H9 (cell line): ENCODE measurements at regions not wholly inside any gene's neighbourhood (a gene's known extent, or its start where the extent isn't known, plus 50 kb on each side); places are given as distances from the start of the nearest gene placed in this dataset.

Experiments
- DNase-seq: peaks from one replicate; pipeline ENCODE4 v3.0.0-alpha.2; 2017
- H2AFZ ChIP-seq: one replicate; pipeline ENCODE4 v1.6.1; 2013; ENCODE audit warnings: mild to moderate bottlenecking, low read length, control low read depth, moderate library complexity
- H2AK5ac ChIP-seq: 2 replicates; pipeline ENCODE4 v1.6.1; 2013; ENCODE audit warnings: low read length, control low read depth, mixed read lengths; ENCODE audit not compliant: insufficient read length
- H2BK120ac ChIP-seq: one replicate; pipeline ENCODE4 v1.6.1; 2013; ENCODE audit warnings: low read depth, mild to moderate bottlenecking, low read length, control low read depth, inconsistent platforms; ENCODE audit not compliant: poor library complexity, severe bottlenecking
- H2BK12ac ChIP-seq: 2 replicates; pipeline ENCODE4 v1.6.1; 2013; ENCODE audit warnings: low read length, control low read depth, mixed read lengths, low read depth; ENCODE audit not compliant: insufficient read length
- H2BK15ac ChIP-seq: 2 replicates; pipeline ENCODE4 v1.6.1; 2013; ENCODE audit warnings: low read depth, low read length, control low read depth
- H2BK20ac ChIP-seq: one replicate; pipeline ENCODE4 v1.6.1; 2013; ENCODE audit warnings: low read depth, mild to moderate bottlenecking, low read length, control low read depth, inconsistent platforms; ENCODE audit not compliant: poor library complexity, severe bottlenecking
- H2BK5ac ChIP-seq: 2 replicates; pipeline ENCODE4 v1.6.1; 2013; ENCODE audit warnings: low read length, control low read depth, mixed read lengths; ENCODE audit not compliant: insufficient read length
- H3K14ac ChIP-seq: 2 replicates; pipeline ENCODE4 v1.6.1; 2013; ENCODE audit warnings: low read length, control low read depth; ENCODE audit not compliant: insufficient read depth
- H3K18ac ChIP-seq: 2 replicates; pipeline ENCODE4 v1.6.1; 2013; ENCODE audit warnings: low read depth, mild to moderate bottlenecking, mixed read lengths, low read length, control low read depth; ENCODE audit not compliant: insufficient read length
- H3K23ac ChIP-seq: 2 replicates; pipeline ENCODE4 v1.6.1; 2013; ENCODE audit warnings: low read length, control low read depth, mixed read lengths, low read depth; ENCODE audit not compliant: insufficient read length
- H3K23me2 ChIP-seq: 2 replicates; pipeline ENCODE4 v1.6.1; 2013; ENCODE audit warnings: low read depth, mild to moderate bottlenecking, mixed read lengths, low read length, control low read depth; ENCODE audit not compliant: insufficient read length, poor library complexity, severe bottlenecking
- H3K27ac ChIP-seq: 2 replicates; pipeline ENCODE4 v1.5.1; 2013; ENCODE audit warnings: low read length, control low read depth, mixed read lengths, low read depth; ENCODE audit not compliant: insufficient read length
- H3K27me3 ChIP-seq: 2 replicates; pipeline ENCODE4 v1.6.1; 2013; ENCODE audit warnings: low read length, control low read depth, inconsistent platforms; ENCODE audit not compliant: insufficient read depth
- H3K4ac ChIP-seq: 2 replicates; pipeline ENCODE4 v1.6.1; 2013; ENCODE audit warnings: low read depth, mild to moderate bottlenecking, control low read depth, inconsistent platforms, low read length, moderate library complexity
- H3K4me1 ChIP-seq: 2 replicates; pipeline ENCODE4 v1.6.1; 2013; ENCODE audit warnings: low read length, control low read depth, inconsistent platforms; ENCODE audit not compliant: insufficient read depth
- H3K4me2 ChIP-seq: 2 replicates; pipeline ENCODE4 v1.6.1; 2013; ENCODE audit warnings: low read length, control low read depth, mixed read lengths; ENCODE audit not compliant: insufficient read length, insufficient read depth
- H3K56ac ChIP-seq: 2 replicates; pipeline ENCODE4 v1.6.1; 2013; ENCODE audit warnings: low read depth, mild to moderate bottlenecking, mixed read lengths, low read length, control low read depth; ENCODE audit not compliant: insufficient read length
- H3K79me1 ChIP-seq: 2 replicates; pipeline ENCODE4 v1.6.1; 2013; ENCODE audit warnings: low read depth, mild to moderate bottlenecking, moderate library complexity, low read length, control low read depth, inconsistent platforms; ENCODE audit not compliant: insufficient read depth, poor library complexity, severe bottlenecking
- H3K79me2 ChIP-seq: 2 replicates; pipeline ENCODE4 v1.6.1; 2013; ENCODE audit warnings: low read length, control low read depth, inconsistent platforms; ENCODE audit not compliant: insufficient read depth
- H3K9ac ChIP-seq: 2 replicates; pipeline ENCODE4 v1.6.1; 2013; ENCODE audit warnings: low read length, control low read depth, mixed read lengths; ENCODE audit not compliant: insufficient read length; ENCODE audit errors: extremely low read depth
- H3K9me3 ChIP-seq: one replicate; pipeline ENCODE4 v1.6.1; 2013; ENCODE audit warnings: low read depth, low read length, inconsistent platforms; ENCODE audit not compliant: control insufficient read depth
- H3T11ph ChIP-seq: one replicate; pipeline ENCODE4 v1.6.1; 2013; ENCODE audit warnings: mild to moderate bottlenecking, low read length, control low read depth, inconsistent platforms
- H4K20me1 ChIP-seq: one replicate; pipeline ENCODE4 v1.6.1; 2013; ENCODE audit not compliant: control insufficient read depth, insufficient read length, insufficient read depth
- H4K5ac ChIP-seq: 2 replicates; pipeline ENCODE4 v1.6.1; 2013; ENCODE audit warnings: low read depth, mild to moderate bottlenecking, mixed read lengths, low read length, control low read depth; ENCODE audit not compliant: insufficient read length
- H4K8ac ChIP-seq: replicated peaks from 2 replicates; pipeline ENCODE4 v1.6.1; 2013; ENCODE audit warnings: low read length, control low read depth, mixed read lengths, low read depth; ENCODE audit not compliant: insufficient read length
- H4K91ac ChIP-seq: 2 replicates; pipeline ENCODE4 v1.6.1; 2013; ENCODE audit warnings: low read depth, mild to moderate bottlenecking, moderate library complexity, mixed read lengths, low read length, control low read depth; ENCODE audit not compliant: insufficient read length
- H3K27ac Mint-ChIP-seq, 3 experiments: 2 replicates in 2 of 3; 3 replicates in 1 of 3; pipeline ENCODE4 v1.8.0; 2020 to 2021; ENCODE audit warnings: mixed read lengths in 3 of 3, mild to moderate bottlenecking in 1 of 3, moderate library complexity in 1 of 3
- H3K27me3 Mint-ChIP-seq: 2 replicates; pipeline ENCODE4 v1.8.0; 2021; ENCODE audit warnings: low read depth, mild to moderate bottlenecking, moderate library complexity, mixed read lengths
- H3K36me3 Mint-ChIP-seq, 3 experiments: 2 replicates in 2 of 3; 3 replicates in 1 of 3; pipeline ENCODE4 v1.8.0; 2020 to 2021; ENCODE audit warnings: low read depth in 3 of 3, mixed read lengths in 3 of 3; ENCODE audit not compliant: insufficient read depth in 1 of 3
- H3K4me1 Mint-ChIP-seq, 2 experiments: 2 replicates each; pipeline ENCODE4 v1.8.0; 2020; ENCODE audit warnings: mixed read lengths in 2 of 2
- H3K4me3 Mint-ChIP-seq, 2 experiments: 2 replicates in 1 of 2; 3 replicates in 1 of 2; pipeline ENCODE4 v1.8.0; 2020 to 2021; ENCODE audit warnings: mild to moderate bottlenecking in 2 of 2, mixed read lengths in 2 of 2, moderate library complexity in 1 of 2
- H3K9me3 Mint-ChIP-seq, 2 experiments: 2 replicates in 1 of 2; 3 replicates in 1 of 2; pipeline ENCODE4 v1.8.0; 2020; ENCODE audit warnings: mild to moderate bottlenecking in 2 of 2, mixed read lengths in 2 of 2, moderate library complexity in 1 of 2
- WGBS: extraction: QIAGEN DNeasy Blood & Tissue Kit; methylation state at CpG from one replicate; pipeline ENCODE4 v1.1.7; 2013; ENCODE audit warnings: missing lambda C conversion rate, low lambda C conversion rate, mixed read lengths; ENCODE audit not compliant: insufficient read length; ENCODE audit errors: extremely low coverage; 5-methylcytosine and 5-hydroxymethylcytosine counted together
- TF ChIP-seq, protein P1 (sequence below): fragments of 200-600 bp; sonication (generic); conservative IDR thresholded peaks from 3 replicates; pipeline ENCODE4 v1.8.0; 2021; ENCODE audit warnings: antibody characterized with exemption, mild to moderate bottlenecking

DNA sequence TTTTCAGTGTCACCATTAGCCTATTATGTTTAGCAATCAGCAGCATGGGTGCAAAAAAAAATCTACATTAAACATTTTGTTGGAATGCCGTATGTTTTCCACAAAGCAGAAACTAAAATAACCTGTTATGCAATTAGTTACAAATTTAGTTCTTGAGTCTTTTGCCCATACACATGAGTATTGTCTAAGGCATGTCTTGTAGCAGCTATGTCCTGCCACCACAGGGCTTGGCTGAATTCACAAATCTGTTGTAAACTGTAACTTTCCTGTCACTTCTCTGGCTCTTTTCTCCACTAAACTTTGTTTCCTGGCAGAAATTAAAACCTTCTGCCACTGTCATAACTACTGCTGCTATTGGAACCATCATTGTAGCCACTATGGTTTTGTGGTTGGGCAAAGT lies 277.9 kb upstream of the SPRY2 start:
- Histone ChIP-seq H3K9me3 (no peaks in the 10 kb centered on the region), H4K5ac (no peak overlapping the region)
- H3K27me3 Mint-ChIP-seq: no peaks in the 10 kb centered on the region

More for the DNA sequence above, 277.9 kb upstream of the SPRY2 start:
- Histone ChIP-seq H2BK12ac (no peak overlapping the region), H2BK20ac (no peak overlapping the region), H4K20me1 (no peaks in the 10 kb centered on the region), H4K8ac (no peak overlapping the region), H3K9ac (no peak overlapping the region), H3K14ac (no peak overlapping the region), H2AFZ (no peak overlapping the region), H3K56ac (no peak overlapping the region), H3K27ac (no peak overlapping the region), H3K23ac (no peak overlapping the region), H3K4ac (no peak overlapping the region), H3K79me1 (no peaks in the 10 kb centered on the region), H2AK5ac (no peak overlapping the region), H3K27me3 (no peaks in the 10 kb centered on the region), H3T11ph (no peak overlapping the region), H4K91ac (no peak overlapping the region), H2BK15ac (no peak overlapping the region), H2BK120ac (no peak overlapping the region), H2BK5ac (no peak overlapping the region), H3K4me2 (no peak overlapping the region), H3K4me1 (no peaks in the 10 kb centered on the region), H3K79me2 (no peaks in the 10 kb centered on the region), H3K18ac (no peak overlapping the region), H3K23me2 (no peaks in the 10 kb centered on the region)
- no peak for DNase-seq
- TF ChIP-seq, protein P1, sequence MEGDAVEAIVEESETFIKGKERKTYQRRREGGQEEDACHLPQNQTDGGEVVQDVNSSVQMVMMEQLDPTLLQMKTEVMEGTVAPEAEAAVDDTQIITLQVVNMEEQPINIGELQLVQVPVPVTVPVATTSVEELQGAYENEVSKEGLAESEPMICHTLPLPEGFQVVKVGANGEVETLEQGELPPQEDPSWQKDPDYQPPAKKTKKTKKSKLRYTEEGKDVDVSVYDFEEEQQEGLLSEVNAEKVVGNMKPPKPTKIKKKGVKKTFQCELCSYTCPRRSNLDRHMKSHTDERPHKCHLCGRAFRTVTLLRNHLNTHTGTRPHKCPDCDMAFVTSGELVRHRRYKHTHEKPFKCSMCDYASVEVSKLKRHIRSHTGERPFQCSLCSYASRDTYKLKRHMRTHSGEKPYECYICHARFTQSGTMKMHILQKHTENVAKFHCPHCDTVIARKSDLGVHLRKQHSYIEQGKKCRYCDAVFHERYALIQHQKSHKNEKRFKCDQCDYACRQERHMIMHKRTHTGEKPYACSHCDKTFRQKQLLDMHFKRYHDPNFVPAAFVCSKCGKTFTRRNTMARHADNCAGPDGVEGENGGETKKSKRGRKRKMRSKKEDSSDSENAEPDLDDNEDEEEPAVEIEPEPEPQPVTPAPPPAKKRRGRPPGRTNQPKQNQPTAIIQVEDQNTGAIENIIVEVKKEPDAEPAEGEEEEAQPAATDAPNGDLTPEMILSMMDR: no peak
- H3K27ac Mint-ChIP-seq: no peak overlapping the region
- no peak overlapping the region for H3K4me3 Mint-ChIP-seq
- no peaks in the 10 kb centered on the region for H3K36me3 Mint-ChIP-seq
- WGBS: no CpG with 5 or more reads among the region's 1 CpG
- H3K4me1 Mint-ChIP-seq: no peaks in the 10 kb centered on the region
- no peaks in the 10 kb centered on the region for H3K9me3 Mint-ChIP-seq
